NCI-H345 (cell line): ENCODE measurements at regions not wholly inside any gene's neighbourhood (a gene's known extent, or its start where the extent isn't known, plus 50 kb on each side); places are given as distances from the start of the nearest gene placed in this dataset.
A peak's percentile ranks its signal among the peaks of the same experiment; 100 is the strongest.
"Not testable (repeated sequence)": the region's sequence is repeated elsewhere in the genome, so short reads cannot be mapped to it uniquely, and the experiment has no call there.

Experiments
- DNase-seq: peaks from one replicate; lab custom pipeline; 2025; lab: John Stamatoyannopoulos, UW

- DNase-seq: no peak
These were observed 62.2 kb downstream of the SPANXN3 start for GRCh38 chrX:143455046-143455445.

- DNase-seq: peak; percentile 21
These were observed 79.8 kb downstream of the SPANXN3 start for GRCh38 chrX:143437439-143437838.

- DNase-seq: peak; percentile 20
These were observed 81.4 kb downstream of the SPANXN3 start for GRCh38 chrX:143435916-143436315.

GRCh38 chrX:143429811-143430210 lies 87.5 kb downstream of the SPANXN3 start:
- DNase-seq: no peak

- DNase-seq: no peak
These were observed 88.1 kb downstream of the SPANXN3 start for GRCh38 chrX:143429131-143429530.

- DNase-seq: no peak
These were observed 116.1 kb downstream of the SPANXN3 start for GRCh38 chrX:143401160-143401559.

GRCh38 chrX:143378851-143379250 lies 138.4 kb downstream of the SPANXN3 start:
- no peak for DNase-seq

GRCh38 chrX:143363419-143363818 lies 153.9 kb downstream of the SPANXN3 start:
- DNase-seq: no peak

- no peak for DNase-seq
These were observed 177.1 kb downstream of the SPANXN3 start for GRCh38 chrX:143340190-143340589.

GRCh38 chrX:143336261-143336660 lies 181.0 kb downstream of the SPANXN3 start:
- no peak for DNase-seq

- no peak for DNase-seq
These were observed 197.7 kb downstream of the SPANXN3 start for GRCh38 chrX:143319526-143319925.

GRCh38 chrX:143318857-143319256 lies 198.4 kb downstream of the SPANXN3 start:
- peak; percentile 8 for DNase-seq

- DNase-seq: peak; percentile 63
These were observed 210.0 kb downstream of the SPANXN3 start for GRCh38 chrX:143306991-143307937.

GRCh38 chrX:143304518-143304917 lies 212.8 kb downstream of the SPANXN3 start:
- DNase-seq: no peak

GRCh38 chrX:143304025-143304424 lies 213.2 kb downstream of the SPANXN3 start:
- no peak for DNase-seq

GRCh38 chrX:143298663-143299241 lies 218.5 kb downstream of the SPANXN3 start:
- DNase-seq: no peak

GRCh38 chrX:143296521-143296920 lies 220.8 kb downstream of the SPANXN3 start:
- DNase-seq: peak; percentile 30

GRCh38 chrX:143287236-143287635 lies 230.0 kb downstream of the SPANXN3 start:
- no peak for DNase-seq

GRCh38 chrX:143270317-143270716 lies 244.6 kb downstream of the SPANXN4 start:
- DNase-seq: no peak

- DNase-seq: not testable (repeated sequence)
These were observed 218.9 kb downstream of the SPANXN4 start for GRCh38 chrX:143244593-143244992.

- no peak for DNase-seq
These were observed 214.9 kb downstream of the SPANXN4 start for GRCh38 chrX:143240658-143241057.

GRCh38 chrX:143231492-143231891 lies 205.8 kb downstream of the SPANXN4 start:
- no peak for DNase-seq

GRCh38 chrX:143228600-143228999 lies 202.9 kb downstream of the SPANXN4 start:
- DNase-seq: not testable (repeated sequence)
